Endothelial cell of umbilical vein (primary cell): ENCODE measurements at regions not wholly inside any gene's neighbourhood (a gene's known extent, or its start where the extent isn't known, plus 50 kb on each side); places are given as distances from the start of the nearest gene placed in this dataset.

ENCODE experiments used
- BruUV-seq: library from RNA; stranded (reverse); fragments of 400-500 nt; replicated peaks from 2 replicates; lab custom pipeline; 2021; lab: Mats Ljungman, UMichigan
- CTCF ChIA-PET: fragments of 300-600, 350-600 bp; sonication (Branson Sonifier 250); formaldehyde crosslinking; loops from one replicate; lab custom pipeline; 2021; ENCODE audit warnings: antibody characterized with exemption, inconsistent platforms; lab: Charles Lee
- POLR2A ChIA-PET: fragments of 300-600, 350-600 bp; sonication (Branson Sonifier 250); formaldehyde crosslinking; loops from one replicate; lab custom pipeline; 2021; ENCODE audit warnings: antibody characterized with exemption, inconsistent platforms; lab: Charles Lee
- DNase-seq: peaks from one replicate; pipeline ENCODE4 v3.0.0-alpha.2; 2011; ENCODE audit warnings: low read depth, low spot score
- FAIRE-seq: peaks from 2 replicates; lab custom pipeline; 2011; peaks lifted over from hg19 to GRCh38; lab: Jason Lieb, UNC
- H2AFZ ChIP-seq: 2 replicates; pipeline ENCODE4 v1.6.0; 2012; ENCODE audit warnings: low read depth, low read length, control low read depth, inconsistent platforms
- H3K27ac ChIP-seq: 2 replicates; pipeline ENCODE4 v1.5.1; 2011; ENCODE audit warnings: low read depth, mild to moderate bottlenecking, control low read depth, low read length, moderate library complexity; ENCODE audit not compliant: insufficient read depth
- H3K27me3 ChIP-seq, 2 experiments: 2 replicates each; pipeline versions ENCODE4 v1.6.0 to v1.6.1; 2011; ENCODE audit warnings: low read length in 2 of 2, mixed read lengths in 1 of 2; ENCODE audit not compliant: control insufficient read depth in 2 of 2, insufficient read depth in 2 of 2
- H3K36me3 ChIP-seq, 2 experiments: 2 replicates in 1 of 2; 3 replicates in 1 of 2; pipeline ENCODE4 v1.5.1; 2011; ENCODE audit warnings: low read length in 2 of 2, mild to moderate bottlenecking in 1 of 2, moderate library complexity in 1 of 2; ENCODE audit not compliant: control insufficient read depth in 2 of 2, insufficient read depth in 2 of 2; ENCODE audit errors: extremely low read depth in 1 of 2
- H3K4me1 ChIP-seq: 3 replicates; pipeline ENCODE4 v1.5.1; 2011; ENCODE audit warnings: mild to moderate bottlenecking, low read length; ENCODE audit not compliant: control insufficient read depth, insufficient read depth; ENCODE audit errors: extremely low read depth
- H3K4me2 ChIP-seq: 2 replicates; pipeline ENCODE4 v1.6.1; 2011; ENCODE audit warnings: low read length, control low read depth, mixed read lengths; ENCODE audit not compliant: insufficient read depth
- H3K4me3 ChIP-seq, 3 experiments: fragments of 200-600 bp in 1 of 3; sonication (generic), shearing (Covaris generic) in 1 of 3; replicated peaks in 1 of 3; 2 replicates each; pipeline ENCODE4 v1.5.1; 2011 to 2016; ENCODE audit warnings: control low read depth in 3 of 3, low read length in 3 of 3, mild to moderate bottlenecking in 2 of 3, inconsistent platforms in 1 of 3, low read depth in 1 of 3, moderate library complexity in 1 of 3; ENCODE audit not compliant: insufficient read depth in 1 of 3
- H3K79me2 ChIP-seq: 2 replicates; pipeline ENCODE4 v1.6.0; 2012; ENCODE audit warnings: low read length, inconsistent platforms; ENCODE audit not compliant: control insufficient read depth, insufficient read depth
- H3K9ac ChIP-seq: replicated peaks from 2 replicates; pipeline ENCODE3; 2011; ENCODE audit warnings: low read length, control low read depth; ENCODE audit not compliant: insufficient read depth; ENCODE audit errors: extremely low read depth
- H3K9me1 ChIP-seq: replicated peaks from 3 replicates; pipeline ENCODE4 v1.6.0; 2011; ENCODE audit warnings: mild to moderate bottlenecking, low read length; ENCODE audit not compliant: control insufficient read depth, insufficient read depth; ENCODE audit errors: extremely low read depth
- H3K9me3 ChIP-seq: replicated peaks from 2 replicates; pipeline ENCODE4 v1.5.1; 2012; ENCODE audit warnings: low read length, inconsistent platforms; ENCODE audit not compliant: control insufficient read depth, insufficient read depth
- H4K20me1 ChIP-seq: replicated peaks from 2 replicates; pipeline ENCODE3; 2011; ENCODE audit warnings: mild to moderate bottlenecking, low read length; ENCODE audit not compliant: control insufficient read depth, insufficient read depth; ENCODE audit errors: extremely low read depth
- FOS ChIP-seq: IDR thresholded peaks from 2 replicates; pipeline ENCODE4 v1.6.1; 2011; ENCODE audit warnings: mild to moderate bottlenecking, low read length, moderate library complexity, borderline replicate concordance; ENCODE audit not compliant: insufficient read depth
- GATA2 ChIP-seq: IDR thresholded peaks from 2 replicates; pipeline ENCODE4 v1.7.0; 2011; ENCODE audit warnings: low read depth, mild to moderate bottlenecking, moderate library complexity, mixed read lengths, low read length; ENCODE audit not compliant: insufficient read length, insufficient read depth
- MYC ChIP-seq: IDR thresholded peaks from one replicate; pipeline ENCODE4 v1.6.1; 2011; ENCODE audit warnings: mild to moderate bottlenecking, low read depth, low read length
- POLR2A ChIP-seq: IDR thresholded peaks from 2 replicates; pipeline ENCODE4 v1.6.1; 2012; ENCODE audit warnings: low read depth, mild to moderate bottlenecking, control low read depth, low read length
- POLR2AphosphoS5 ChIP-seq: IDR thresholded peaks from 2 replicates; pipeline ENCODE4 v1.6.1; 2012; ENCODE audit warnings: low read depth, mild to moderate bottlenecking, control low read depth, low read length, moderate library complexity; ENCODE audit not compliant: insufficient read depth
- dilution Hi-C: fragments of 300-500 bp; cut with MboI; formaldehyde crosslinking; loops from one replicate; pipeline ENCODE4 v1.15.0; 2019; ENCODE audit warnings: low sequenced_read_pairs; ENCODE audit not compliant: extremely low pct_ligation_motif_present
- intact Hi-C: fragments of 100-400 bp; cut with micrococcal nuclease; formaldehyde crosslinking; loops from one replicate; pipeline ENCODE4 v1.10.0; 2022

GRCh38 chr15:58307313-58307961 lies 124.4 kb upstream of the LIPC start:
- H3K27ac ChIP-seq = no peak overlapping the region
- POLR2A ChIA-PET = no interaction called here

GRCh38 chr15:58308742-58309355 lies 122.9 kb upstream of the LIPC start:
- H3K9me1 ChIP-seq = no peaks in the 10 kb centered on the region
- dilution Hi-C loops (no loop called here), intact Hi-C loops (no loop called here)
- no peaks in the 10 kb centered on the region for H3K27me3 ChIP-seq
- no peak for TF ChIP-seq MYC
- no peak for TF ChIP-seq POLR2A
- no peak for TF ChIP-seq FOS
- no peak for TF ChIP-seq POLR2AphosphoS5
- CTCF ChIA-PET = no interaction called here
- FAIRE-seq (no peak), DNase-seq (no peak)
- peaks cover 9% of the 10 kb centered on the region for H3K4me1 ChIP-seq
- H3K27ac ChIP-seq = no peak overlapping the region
- POLR2A ChIA-PET = no interaction called here
- H3K4me3 ChIP-seq = no peak overlapping the region
- BruUV-seq = no TSS peak
- no peak overlapping the region for H2AFZ ChIP-seq
- no peaks in the 10 kb centered on the region for H3K36me3 ChIP-seq
- no peaks in the 10 kb centered on the region for H3K9me3 ChIP-seq
- no peaks in the 10 kb centered on the region for H4K20me1 ChIP-seq
- no peak overlapping the region for H3K9ac ChIP-seq
- H3K4me2 ChIP-seq = no peak overlapping the region
- H3K79me2 ChIP-seq = no peaks in the 10 kb centered on the region

More at GRCh38 chr15:58307313-58307961, 124.4 kb upstream of the LIPC start:
- FAIRE-seq = no peak
- no peaks in the 10 kb centered on the region for H3K36me3 ChIP-seq
- no TSS peak for BruUV-seq
- no peak overlapping the region for H3K9ac ChIP-seq
- peaks cover 9% of the 10 kb centered on the region for H3K4me1 ChIP-seq
- intact Hi-C loops = no loop called here
- H3K4me2 ChIP-seq = no peak overlapping the region
- H3K9me1 ChIP-seq = no peaks in the 10 kb centered on the region
- no peak overlapping the region for H2AFZ ChIP-seq
- TF ChIP-seq FOS (no peak), GATA2 (no peak), MYC (no peak), POLR2A (no peak)
- H3K79me2 ChIP-seq = no peaks in the 10 kb centered on the region
- H4K20me1 ChIP-seq = no peaks in the 10 kb centered on the region
- DNase-seq = no peak
- CTCF ChIA-PET = interaction anchor here (1.5 kb wide), 1 partner anchor 133 kb away, joined by 3 read pairs; no protein-coding TSS in a partner anchor
- dilution Hi-C loops = no loop called here
- peaks cover 0 to under 1% of the 10 kb centered on the region in 2 experiments for H3K27me3 ChIP-seq
- H3K4me3 ChIP-seq = no peak overlapping the region
- H3K9me3 ChIP-seq = no peaks in the 10 kb centered on the region
